Type B pancreatic cell (in vitro differentiated cells): ENCODE measurements at regions not wholly inside any gene's neighbourhood (a gene's known extent, or its start where the extent isn't known, plus 50 kb on each side); places are given as distances from the start of the nearest gene placed in this dataset.

Experiments used
- DNase-seq: peaks from one replicate; pipeline ENCODE4 v3.0.0; 2021; ENCODE audit warnings: mixed read lengths; ENCODE audit not compliant: unreplicated experiment; ENCODE audit errors: extremely low spot score
- H3K27ac Mint-ChIP-seq: 2 replicates; pipeline ENCODE4 v1.8.0; 2021; ENCODE audit warnings: mild to moderate bottlenecking, mixed read lengths
- H3K27me3 Mint-ChIP-seq: 2 replicates; pipeline ENCODE4 v1.8.0; 2021; ENCODE audit warnings: mixed read lengths
- H3K36me3 Mint-ChIP-seq: 2 replicates; pipeline ENCODE4 v1.8.0; 2021; ENCODE audit warnings: mixed read lengths
- H3K4me1 Mint-ChIP-seq: one replicate; pipeline ENCODE4 v1.8.0; 2021; ENCODE audit warnings: mixed read lengths; ENCODE audit not compliant: unreplicated experiment
- H3K4me3 Mint-ChIP-seq: 2 replicates; pipeline ENCODE4 v1.8.0; 2021; ENCODE audit warnings: mild to moderate bottlenecking, mixed read lengths
- H3K9me3 Mint-ChIP-seq: 2 replicates; pipeline ENCODE4 v1.8.0; 2021; ENCODE audit warnings: mixed read lengths
- TF ChIP-seq, protein P1 (sequence below): fragments of 200-600 bp; sonication (generic); conservative IDR thresholded peaks from 2 replicates; pipeline ENCODE4 v1.5.0; 2021; ENCODE audit warnings: antibody characterized with exemption, mild to moderate bottlenecking

- Mint-ChIP-seq H3K4me3 (no peak overlapping the region), H3K4me1 (peaks cover 5% of the 10 kb centered on the region), H3K27me3 (peaks cover 2% of the 10 kb centered on the region), H3K27ac (no peak overlapping the region), H3K36me3 (peaks cover 15% of the 10 kb centered on the region), H3K9me3 (no peaks in the 10 kb centered on the region)
- TF ChIP-seq, protein P1, sequence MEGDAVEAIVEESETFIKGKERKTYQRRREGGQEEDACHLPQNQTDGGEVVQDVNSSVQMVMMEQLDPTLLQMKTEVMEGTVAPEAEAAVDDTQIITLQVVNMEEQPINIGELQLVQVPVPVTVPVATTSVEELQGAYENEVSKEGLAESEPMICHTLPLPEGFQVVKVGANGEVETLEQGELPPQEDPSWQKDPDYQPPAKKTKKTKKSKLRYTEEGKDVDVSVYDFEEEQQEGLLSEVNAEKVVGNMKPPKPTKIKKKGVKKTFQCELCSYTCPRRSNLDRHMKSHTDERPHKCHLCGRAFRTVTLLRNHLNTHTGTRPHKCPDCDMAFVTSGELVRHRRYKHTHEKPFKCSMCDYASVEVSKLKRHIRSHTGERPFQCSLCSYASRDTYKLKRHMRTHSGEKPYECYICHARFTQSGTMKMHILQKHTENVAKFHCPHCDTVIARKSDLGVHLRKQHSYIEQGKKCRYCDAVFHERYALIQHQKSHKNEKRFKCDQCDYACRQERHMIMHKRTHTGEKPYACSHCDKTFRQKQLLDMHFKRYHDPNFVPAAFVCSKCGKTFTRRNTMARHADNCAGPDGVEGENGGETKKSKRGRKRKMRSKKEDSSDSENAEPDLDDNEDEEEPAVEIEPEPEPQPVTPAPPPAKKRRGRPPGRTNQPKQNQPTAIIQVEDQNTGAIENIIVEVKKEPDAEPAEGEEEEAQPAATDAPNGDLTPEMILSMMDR, result no peak
- no peak for DNase-seq
These were observed 143.4 kb downstream of the PALM2AKAP2 start for GRCh38 chr9:109923471-109923760.

DNA sequence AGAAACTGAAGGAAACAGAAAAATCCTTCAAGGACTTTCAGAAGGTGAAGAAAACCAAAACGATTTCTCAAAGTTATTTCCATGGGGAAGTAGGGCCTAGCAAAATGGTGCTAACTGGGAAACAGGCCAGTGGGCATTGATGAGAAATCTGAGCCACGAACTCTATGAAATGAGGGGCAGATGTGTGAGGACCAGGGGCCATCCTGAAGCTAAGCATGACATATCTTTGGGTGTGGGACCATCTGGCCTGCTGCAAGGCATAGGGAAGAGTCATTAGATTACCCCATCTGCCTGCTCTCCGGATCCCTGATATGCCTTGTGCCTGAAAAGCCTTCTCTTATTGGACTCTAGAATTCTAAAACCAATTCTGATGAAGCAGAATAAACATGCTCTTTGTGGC, 143.8 kb downstream of the PALM2AKAP2 start:
- H3K27me3 Mint-ChIP-seq, result peaks cover 2% of the 10 kb centered on the region
- TF ChIP-seq, protein P1, result no peak

GRCh38 chr9:109925799-109926198, 145.8 kb downstream of the PALM2AKAP2 start:
- no peaks in the 10 kb centered on the region for H3K9me3 Mint-ChIP-seq
- H3K27me3 Mint-ChIP-seq, result peaks cover 2% of the 10 kb centered on the region
- H3K4me1 Mint-ChIP-seq, result no peaks in the 10 kb centered on the region
- H3K4me3 Mint-ChIP-seq, result no peak overlapping the region
- TF ChIP-seq, protein P1, result no peak
- no peak for DNase-seq
- no peak overlapping the region for H3K27ac Mint-ChIP-seq
- peaks cover 15% of the 10 kb centered on the region for H3K36me3 Mint-ChIP-seq

More for the DNA sequence above, 143.8 kb downstream of the PALM2AKAP2 start:
- no peak for DNase-seq
- H3K36me3 Mint-ChIP-seq, result peaks cover 15% of the 10 kb centered on the region
- H3K27ac Mint-ChIP-seq, result no peak overlapping the region
- H3K4me1 Mint-ChIP-seq, result peaks cover under 1% of the 10 kb centered on the region
- no peak overlapping the region for H3K4me3 Mint-ChIP-seq
- H3K9me3 Mint-ChIP-seq, result no peaks in the 10 kb centered on the region

DNA sequence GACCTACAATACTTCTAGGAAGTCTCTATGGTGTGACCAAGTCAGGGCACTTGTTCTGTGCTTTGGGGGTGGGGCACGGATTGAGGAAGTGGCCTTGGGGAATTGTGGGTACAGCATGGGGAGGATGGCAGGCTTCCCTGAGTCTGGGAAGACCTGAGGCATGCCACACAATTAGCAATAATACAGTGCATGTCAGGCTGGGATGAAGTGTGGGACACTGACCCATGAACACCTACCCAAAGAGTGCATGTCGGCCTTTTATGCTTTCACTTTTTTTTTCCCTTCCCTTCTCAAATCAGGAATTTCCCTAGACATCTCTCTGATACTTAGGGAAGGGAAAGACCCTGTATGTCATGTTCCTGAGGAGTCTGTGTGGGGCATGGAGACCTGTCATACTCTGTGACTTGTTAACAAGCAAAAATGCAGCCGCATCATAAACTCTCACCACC, 146.4 kb downstream of the PALM2AKAP2 start:
- H3K4me3 Mint-ChIP-seq, result no peak overlapping the region
- no peaks in the 10 kb centered on the region for H3K9me3 Mint-ChIP-seq
- no peak for DNase-seq
- no peaks in the 10 kb centered on the region for H3K4me1 Mint-ChIP-seq
- TF ChIP-seq, protein P1, result no peak
- H3K27me3 Mint-ChIP-seq, result peaks cover 2% of the 10 kb centered on the region
- H3K36me3 Mint-ChIP-seq, result peaks cover 15% of the 10 kb centered on the region
- no peak overlapping the region for H3K27ac Mint-ChIP-seq

DNA sequence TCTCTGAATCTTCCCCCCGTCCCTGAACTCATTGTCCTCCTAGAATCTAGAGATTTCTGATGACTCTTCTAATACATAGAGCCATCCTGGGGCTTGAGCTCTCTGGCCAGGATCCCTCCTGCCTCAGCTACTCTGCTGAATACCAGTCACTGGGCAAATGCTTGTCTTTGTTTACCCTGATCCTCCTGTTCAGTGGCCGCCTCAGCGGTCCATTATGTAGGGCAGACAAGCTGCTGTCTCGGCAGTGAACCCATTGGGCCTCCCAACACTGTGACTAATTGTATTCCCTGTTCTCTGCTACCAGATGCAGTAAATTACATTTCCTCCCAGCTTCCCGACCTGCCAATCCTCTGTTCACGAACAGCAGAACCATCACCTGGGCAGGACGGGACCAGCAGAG, 151.6 kb downstream of the PALM2AKAP2 start:
- DNase-seq, result no peak
- Mint-ChIP-seq H3K36me3 (peaks cover 8% of the 10 kb centered on the region), H3K9me3 (no peaks in the 10 kb centered on the region), H3K27ac (no peak overlapping the region), H3K4me1 (peaks cover 5% of the 10 kb centered on the region), H3K27me3 (no peaks in the 10 kb centered on the region), H3K4me3 (no peak overlapping the region)
- TF ChIP-seq, protein P1, result no peak

GRCh38 chr9:109934136-109934856, 154.3 kb downstream of the PALM2AKAP2 start:
- no peak overlapping the region for H3K4me3 Mint-ChIP-seq
- no peak for DNase-seq
- H3K36me3 Mint-ChIP-seq, result no peaks in the 10 kb centered on the region
- peaks cover 5% of the 10 kb centered on the region for H3K4me1 Mint-ChIP-seq
- H3K9me3 Mint-ChIP-seq, result no peaks in the 10 kb centered on the region
- no peak overlapping the region for H3K27ac Mint-ChIP-seq
- no peaks in the 10 kb centered on the region for H3K27me3 Mint-ChIP-seq
- TF ChIP-seq, protein P1, result no peak
